ENCODE measurements at regions not wholly inside any gene's neighbourhood (a gene's known extent, or its start where the extent isn't known, plus 50 kb on each side); places are given as distances from the start of the nearest gene placed in this dataset.

- no peak for DNase-seq
These were observed 286.6 kb upstream of the FLRT2 start for GRCh38 chr14:85243321-85243720.

GRCh38 chr14:85247071-85247470 is 282.9 kb upstream of the FLRT2 start:
- no peak for DNase-seq

GRCh38 chr14:85248881-85249635 is 280.9 kb upstream of the FLRT2 start:
- no peak for DNase-seq

GRCh38 chr14:85250414-85251189 is 279.3 kb upstream of the FLRT2 start:
- DNase-seq: no peak

- no peak for DNase-seq
These were observed 277.9 kb upstream of the FLRT2 start for GRCh38 chr14:85252011-85252410.

GRCh38 chr14:85254711-85255110 is 275.2 kb upstream of the FLRT2 start:
- no peak for DNase-seq

- no peak for DNase-seq
These were observed 272.7 kb upstream of the FLRT2 start for GRCh38 chr14:85257287-85257686.

- DNase-seq: no peak
These were observed 265.8 kb upstream of the FLRT2 start for GRCh38 chr14:85263916-85264675.

- DNase-seq: no peak
These were observed 256.8 kb upstream of the FLRT2 start for GRCh38 chr14:85273099-85273677.

- no peak for DNase-seq
These were observed 256.0 kb upstream of the FLRT2 start for GRCh38 chr14:85273952-85274351.

- no peak for DNase-seq
These were observed 253.6 kb upstream of the FLRT2 start for GRCh38 chr14:85276161-85276978.

GRCh38 chr14:85276979-85277228 is 253.0 kb upstream of the FLRT2 start:
- DNase-seq: no peak

GRCh38 chr14:85279407-85279806 is 250.5 kb upstream of the FLRT2 start:
- no peak for DNase-seq

- DNase-seq: no peak
These were observed 249.9 kb upstream of the FLRT2 start for GRCh38 chr14:85280074-85280473.

GRCh38 chr14:85281921-85282320 is 248.0 kb upstream of the FLRT2 start:
- no peak for DNase-seq

- DNase-seq: no peak
These were observed 241.9 kb upstream of the FLRT2 start for GRCh38 chr14:85288041-85288440.

- DNase-seq: no peak
These were observed 238.2 kb upstream of the FLRT2 start for GRCh38 chr14:85291731-85292130.

- no peak for DNase-seq
These were observed 236.2 kb upstream of the FLRT2 start for GRCh38 chr14:85293612-85294234.

- no peak for DNase-seq
These were observed 234.6 kb upstream of the FLRT2 start for GRCh38 chr14:85295318-85295717.

- DNase-seq: no peak
These were observed 233.3 kb upstream of the FLRT2 start for GRCh38 chr14:85296456-85297210.

GRCh38 chr14:85300107-85300506 is 229.8 kb upstream of the FLRT2 start:
- no peak for DNase-seq
